NCI-H82 treated with DMSO at 0.1 percent for 48 hours (cell line): ENCODE measurements at regions not wholly inside any gene's neighbourhood (a gene's known extent, or its start where the extent isn't known, plus 50 kb on each side); places are given as distances from the start of the nearest gene placed in this dataset.

Experiments
- DNase-seq: peaks from one replicate; lab custom pipeline; 2025; ENCODE audit not compliant: unreplicated experiment; lab: John Stamatoyannopoulos, UW

DNA sequence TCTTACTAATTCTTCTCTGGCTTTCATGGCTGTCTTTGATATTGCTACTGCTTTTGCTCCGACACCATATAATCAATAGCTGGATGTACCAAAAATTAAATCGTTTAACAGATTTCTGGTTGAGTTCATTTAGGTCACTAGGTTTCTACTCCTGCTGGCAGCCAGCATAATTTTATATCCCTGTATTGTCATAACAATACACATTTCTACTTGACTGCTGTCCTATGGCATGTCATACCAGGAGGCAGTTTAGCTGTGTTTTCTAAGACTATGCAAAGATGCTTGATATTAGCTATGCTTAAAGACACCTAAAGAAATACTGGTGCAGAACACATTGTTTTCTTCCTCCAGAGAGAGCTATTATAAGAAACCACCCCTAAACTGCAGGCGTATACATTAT lies 337.2 kb upstream of the CDH6 start:
- no peak for DNase-seq

DNA sequence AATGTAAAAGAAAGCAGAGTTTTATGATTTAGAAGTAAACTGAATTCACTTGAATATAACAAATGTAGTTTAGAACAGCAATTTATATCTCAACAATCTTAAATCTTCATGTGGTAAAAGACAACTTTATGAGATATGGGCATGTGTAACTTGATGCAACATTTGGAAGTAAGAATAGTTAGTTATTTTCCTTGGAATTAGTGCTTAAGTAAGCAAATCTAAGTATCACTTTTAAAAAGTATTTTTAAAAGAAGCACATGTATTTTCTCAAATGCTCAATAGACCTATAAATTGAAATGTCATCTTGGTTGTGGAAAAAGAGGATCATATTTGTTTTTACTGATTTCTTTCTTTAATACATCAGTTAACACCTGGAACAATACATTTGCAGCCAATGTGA lies 340.3 kb upstream of the CDH6 start:
- no peak for DNase-seq

DNA sequence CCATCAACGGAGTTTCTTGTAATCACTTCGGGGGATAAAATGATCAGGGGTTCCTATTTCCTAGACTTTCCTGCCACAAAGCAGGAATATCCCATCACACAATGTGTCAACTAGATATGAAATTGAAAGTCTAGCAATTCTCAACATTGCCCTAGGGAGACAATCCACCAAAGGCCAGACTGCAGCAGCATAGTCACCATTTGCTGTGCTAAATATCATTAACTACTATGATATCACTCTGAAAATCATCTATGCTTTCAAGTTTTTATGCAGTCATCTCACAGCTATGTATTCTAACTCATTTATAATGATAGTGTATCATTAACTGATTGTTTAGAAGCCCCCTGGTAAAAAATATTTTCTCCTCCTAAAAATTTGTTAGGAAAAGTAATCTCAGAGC lies 342.6 kb upstream of the CDH6 start:
- DNase-seq, result no peak

DNA sequence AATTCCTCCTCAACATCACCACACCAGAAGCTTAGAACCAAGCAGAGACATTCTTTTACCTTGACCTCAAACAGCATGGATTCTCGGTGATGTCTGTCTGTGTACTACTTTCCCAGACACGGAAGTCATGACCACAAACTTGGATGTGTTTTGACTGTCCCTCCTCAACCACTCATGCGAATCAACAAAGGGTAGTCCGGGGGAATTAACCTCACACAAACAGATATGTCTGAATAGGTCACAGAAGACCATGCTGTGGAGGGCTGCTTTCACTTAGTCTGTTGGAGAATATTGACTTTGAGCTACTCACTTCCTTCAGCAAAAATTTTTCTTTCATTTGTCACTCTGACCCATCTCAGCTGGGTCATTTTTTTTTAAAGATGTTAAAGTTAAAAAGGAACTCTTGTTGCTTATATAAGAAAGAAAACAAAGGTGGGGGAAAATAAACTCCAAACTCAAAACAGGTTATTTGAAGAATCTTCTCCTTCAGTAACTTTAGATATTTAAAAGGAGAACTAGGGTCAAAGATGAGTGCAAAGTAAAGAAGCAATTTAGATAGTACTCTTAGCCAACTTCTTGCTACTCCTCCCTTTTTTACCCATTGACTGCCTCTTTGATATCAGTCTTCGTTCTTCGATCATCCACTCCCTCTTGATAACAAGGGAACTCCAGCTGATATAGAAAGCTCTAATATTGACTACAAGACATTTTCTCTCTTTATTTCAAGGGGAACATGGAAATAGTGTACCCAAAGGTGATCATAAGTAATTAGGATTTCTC lies 343.4 kb upstream of the CDH6 start:
- no peak for DNase-seq

DNA sequence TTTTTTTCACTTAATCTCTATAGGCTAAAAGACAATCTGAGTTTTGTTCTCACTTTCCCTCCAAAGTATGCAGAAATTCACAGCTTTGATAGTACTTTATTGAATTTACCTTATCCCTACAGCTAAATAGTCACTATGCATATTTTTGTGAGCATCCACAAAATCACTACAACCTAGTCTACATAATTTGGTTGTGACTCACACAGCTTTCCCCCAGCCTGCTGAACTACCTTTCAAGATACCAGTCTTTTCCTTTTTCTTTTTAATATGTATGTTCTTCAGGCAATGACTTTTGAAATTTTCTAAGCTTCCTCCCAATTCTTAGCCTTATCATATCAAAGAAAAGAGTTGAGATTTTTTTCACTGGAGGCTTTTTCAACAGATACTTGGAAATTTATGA lies 347.3 kb upstream of the CDH6 start:
- DNase-seq, result no peak

DNA sequence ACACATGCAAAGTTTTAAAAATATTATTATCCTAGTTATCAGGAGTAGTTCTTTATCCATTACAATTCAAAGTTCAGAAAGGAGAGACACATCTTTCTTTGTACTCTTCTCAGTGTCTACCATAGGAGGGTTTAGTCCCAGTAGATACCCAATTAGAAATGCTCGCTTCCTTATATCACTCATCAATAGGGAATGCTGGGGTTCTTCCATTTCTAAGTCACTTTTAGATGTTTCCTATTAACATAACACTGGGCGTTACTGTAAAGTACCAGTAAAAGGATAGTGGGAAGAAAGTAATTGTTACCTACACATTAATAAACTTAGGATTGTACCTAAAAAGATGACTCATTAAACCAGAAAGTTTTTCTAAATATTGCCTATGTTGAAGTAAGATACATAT lies 348.3 kb upstream of the CDH6 start:
- DNase-seq, result no peak

DNA sequence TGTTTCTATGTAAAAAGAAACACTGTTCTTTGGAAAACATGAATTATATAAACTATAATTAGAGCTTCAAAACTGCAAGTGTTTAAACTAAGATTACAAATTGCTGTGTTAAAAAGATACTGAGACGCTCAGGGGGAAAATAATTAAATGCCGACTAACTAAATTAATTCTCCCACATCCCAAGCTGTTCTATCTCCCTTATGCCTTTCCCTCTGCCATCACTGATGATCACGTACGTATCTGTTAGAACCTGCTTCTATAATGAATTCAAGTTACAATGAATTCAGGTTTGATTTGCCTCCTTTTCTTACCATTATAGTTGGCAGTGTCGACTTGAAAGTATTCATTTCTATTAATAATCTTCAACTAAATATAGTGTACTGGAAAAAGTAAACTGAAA lies 349.9 kb upstream of the CDH6 start:
- DNase-seq, result no peak

DNA sequence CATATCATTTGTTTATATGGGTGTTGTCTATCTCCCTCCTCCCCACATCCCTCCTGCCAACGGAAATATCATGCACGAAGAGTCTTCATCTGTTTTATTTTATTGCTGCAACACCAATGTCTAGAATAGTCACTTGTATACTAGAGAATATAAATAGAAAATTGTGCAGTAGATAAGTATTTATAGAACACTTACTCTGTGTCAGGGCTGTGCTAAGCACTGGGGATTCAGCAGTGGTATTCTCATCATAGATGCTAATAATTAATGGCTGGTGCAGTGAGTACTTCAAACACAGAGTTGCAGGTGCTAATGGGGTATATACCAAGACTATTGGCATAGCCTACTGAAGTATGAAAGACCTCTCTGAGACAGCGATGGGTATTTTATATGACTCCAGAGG lies 353.5 kb upstream of the CDH6 start:
- no peak for DNase-seq

DNA sequence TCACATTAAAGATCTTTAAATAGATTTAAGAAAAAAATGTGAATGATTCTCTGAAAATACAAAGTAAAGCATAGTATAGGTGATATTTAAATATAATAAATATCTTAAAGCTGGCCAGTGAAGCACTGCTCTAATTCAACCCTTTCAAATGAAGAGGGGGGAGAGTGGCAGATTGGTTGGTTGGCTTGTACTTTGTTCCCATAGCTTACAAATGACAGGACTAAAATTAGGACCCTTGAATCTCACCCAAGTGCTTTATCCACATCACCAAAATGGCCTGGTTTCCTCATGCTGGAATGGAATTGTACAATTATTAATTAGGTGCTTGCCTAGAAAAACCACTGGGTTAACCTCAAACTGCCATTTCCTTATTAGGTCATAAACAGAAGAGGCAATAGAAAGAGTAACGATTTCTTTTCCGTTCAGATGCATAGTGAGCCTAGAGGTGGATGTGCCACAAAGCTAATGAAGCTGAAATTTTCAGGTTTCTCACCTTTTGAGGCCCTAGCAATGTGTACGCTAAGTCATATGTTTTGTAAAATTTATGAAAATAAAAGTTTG lies 354.5 kb upstream of the CDH6 start:
- no peak for DNase-seq

DNA sequence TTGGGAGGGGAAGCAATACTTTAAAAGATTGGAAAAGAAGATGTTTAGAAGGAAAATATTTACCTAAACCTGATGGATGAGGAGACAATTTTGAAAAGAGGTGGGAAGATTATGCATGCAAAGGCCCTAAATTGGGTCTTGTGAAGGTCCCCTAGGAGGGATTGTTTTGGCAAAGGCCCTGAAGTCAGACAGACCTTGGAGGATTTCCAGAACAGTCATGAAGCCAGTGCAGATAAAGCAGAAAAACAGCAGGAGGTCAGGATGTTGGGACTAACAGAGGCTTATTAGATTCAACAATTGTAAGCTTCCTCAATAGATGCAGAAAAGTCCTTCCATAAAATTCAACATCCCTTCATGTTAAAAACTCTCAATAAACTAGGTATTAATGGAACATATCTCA lies 361.0 kb upstream of the CDH6 start:
- no peak for DNase-seq

DNA sequence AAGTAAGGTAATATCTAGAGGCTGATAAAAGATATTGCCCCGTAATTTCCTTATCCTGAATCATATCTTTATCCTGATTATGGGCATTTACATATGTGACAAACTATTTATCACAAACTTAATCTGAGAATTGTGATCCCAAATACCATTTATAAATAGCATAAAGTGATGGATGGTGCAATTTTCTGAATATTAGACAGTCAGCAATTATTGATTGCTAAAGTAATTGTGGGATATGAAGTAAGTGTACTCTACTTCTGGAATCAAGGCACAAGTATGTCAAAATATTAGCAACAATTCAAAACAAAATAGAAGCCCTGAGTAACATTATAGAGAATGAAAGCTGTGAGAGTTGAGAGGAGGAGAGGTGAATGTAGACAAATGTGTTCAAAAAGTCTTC lies 361.9 kb upstream of the CDH6 start:
- no peak for DNase-seq

DNA sequence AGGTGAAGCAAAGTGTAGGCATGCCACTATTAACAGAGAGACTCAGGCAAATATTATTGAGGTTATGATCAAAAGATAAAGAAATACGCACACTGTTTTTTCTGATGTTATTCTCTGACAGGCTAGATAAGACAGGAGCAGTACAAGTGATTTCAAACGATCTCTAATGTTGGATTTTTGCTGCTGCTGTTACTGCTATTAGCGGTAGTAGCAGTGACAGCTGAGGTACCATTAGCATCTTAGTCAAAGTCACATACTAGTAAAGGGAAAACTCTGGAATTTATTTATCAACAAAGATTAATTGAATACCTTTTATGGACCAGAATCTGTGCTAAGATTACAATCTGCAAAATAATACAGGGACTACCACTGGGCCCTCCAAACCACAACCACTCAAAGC lies 362.4 kb upstream of the CDH6 start:
- no peak for DNase-seq

DNA sequence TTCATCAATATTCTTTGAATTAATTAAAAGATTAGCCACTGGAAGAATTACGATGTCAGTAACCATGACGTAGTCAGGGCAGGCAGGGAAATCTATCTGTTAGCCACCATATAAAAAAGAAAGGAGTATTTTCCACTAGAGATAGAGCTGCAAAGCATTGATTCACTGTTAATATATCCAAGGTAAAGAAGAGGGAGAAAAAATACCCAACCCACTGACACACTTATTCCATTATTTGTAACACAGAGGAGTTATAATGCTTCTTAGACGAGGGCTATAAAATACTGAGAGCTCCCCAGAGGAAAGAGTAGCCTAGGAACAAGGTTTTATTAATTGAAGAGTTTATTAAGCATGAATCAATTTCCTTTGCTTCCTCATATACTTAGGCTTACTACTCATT lies 382.2 kb upstream of the CDH6 start:
- peak; percentile 32 for DNase-seq

DNA sequence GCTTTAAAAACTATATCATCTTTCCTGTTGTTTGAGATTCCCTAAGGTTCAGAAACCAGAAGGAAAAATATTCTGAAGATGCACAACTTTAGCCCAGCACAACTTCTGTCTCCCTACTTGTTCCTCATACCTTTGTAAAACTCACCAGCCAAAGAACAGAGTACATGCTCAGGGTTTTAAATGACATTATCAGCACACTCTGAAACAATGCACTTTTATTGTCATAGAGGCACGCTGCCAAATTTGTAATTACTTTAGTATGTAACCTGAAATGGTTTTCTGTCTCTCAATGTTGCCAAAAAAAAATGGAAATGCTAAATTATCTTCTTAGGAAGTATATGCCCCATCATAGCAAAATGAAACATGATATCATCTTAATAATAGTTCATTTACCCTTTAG lies 383.6 kb upstream of the CDH6 start:
- no peak for DNase-seq

DNA sequence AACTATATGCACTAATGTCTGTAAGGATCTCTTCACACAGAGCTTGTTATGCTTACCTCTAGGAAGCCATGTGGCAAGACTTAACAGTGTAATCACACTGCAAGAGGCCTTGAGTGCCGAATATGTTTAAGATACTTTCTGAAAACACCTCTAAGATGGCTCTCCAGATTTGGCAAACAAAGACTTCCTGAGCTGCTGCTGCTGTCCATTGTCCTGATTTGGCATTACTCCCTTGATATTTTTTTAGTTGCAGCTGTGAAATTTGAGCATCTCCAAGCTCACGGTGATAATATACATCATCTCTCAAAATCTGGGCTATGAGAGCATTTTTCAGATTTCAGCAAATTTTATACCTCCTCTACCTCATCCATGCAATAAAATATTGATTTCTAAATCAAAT lies 384.5 kb upstream of the CDH6 start:
- DNase-seq, result no peak

DNA sequence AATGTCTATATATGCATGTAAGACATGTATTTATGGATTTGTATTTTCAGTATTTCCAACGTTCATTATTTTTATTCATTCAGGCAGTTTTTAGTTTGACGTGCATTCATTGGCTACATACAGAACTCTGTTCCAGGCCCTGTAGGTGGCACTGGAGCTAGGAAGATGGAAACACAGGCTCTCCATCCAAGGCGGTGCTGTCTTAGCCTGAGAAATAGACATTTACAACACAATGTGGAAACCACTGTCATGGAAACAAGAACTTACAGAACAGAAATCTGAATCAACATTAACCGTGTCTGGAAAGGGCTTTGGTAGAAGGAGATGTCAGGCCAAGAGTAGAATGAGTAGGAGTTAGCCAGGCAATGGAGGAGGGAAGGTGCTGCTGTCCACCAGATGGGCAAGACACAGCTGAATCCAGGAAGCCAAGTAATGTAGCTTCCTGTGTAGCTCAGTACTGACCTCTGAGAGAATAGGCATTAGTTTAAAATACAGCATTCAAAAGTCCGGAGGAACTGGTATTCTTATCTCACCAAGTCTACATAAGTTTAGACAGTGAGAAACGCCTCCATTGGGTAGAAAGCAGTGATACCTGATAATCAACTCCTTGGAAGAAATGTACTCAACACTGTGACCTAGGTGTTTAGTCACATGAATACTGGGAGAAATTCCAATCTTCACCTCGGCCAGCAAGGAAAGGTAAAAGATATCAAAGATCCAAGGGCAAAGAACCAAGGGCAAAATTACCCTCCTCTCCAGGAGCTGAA lies 388.6 kb upstream of the CDH6 start:
- no peak for DNase-seq

DNA sequence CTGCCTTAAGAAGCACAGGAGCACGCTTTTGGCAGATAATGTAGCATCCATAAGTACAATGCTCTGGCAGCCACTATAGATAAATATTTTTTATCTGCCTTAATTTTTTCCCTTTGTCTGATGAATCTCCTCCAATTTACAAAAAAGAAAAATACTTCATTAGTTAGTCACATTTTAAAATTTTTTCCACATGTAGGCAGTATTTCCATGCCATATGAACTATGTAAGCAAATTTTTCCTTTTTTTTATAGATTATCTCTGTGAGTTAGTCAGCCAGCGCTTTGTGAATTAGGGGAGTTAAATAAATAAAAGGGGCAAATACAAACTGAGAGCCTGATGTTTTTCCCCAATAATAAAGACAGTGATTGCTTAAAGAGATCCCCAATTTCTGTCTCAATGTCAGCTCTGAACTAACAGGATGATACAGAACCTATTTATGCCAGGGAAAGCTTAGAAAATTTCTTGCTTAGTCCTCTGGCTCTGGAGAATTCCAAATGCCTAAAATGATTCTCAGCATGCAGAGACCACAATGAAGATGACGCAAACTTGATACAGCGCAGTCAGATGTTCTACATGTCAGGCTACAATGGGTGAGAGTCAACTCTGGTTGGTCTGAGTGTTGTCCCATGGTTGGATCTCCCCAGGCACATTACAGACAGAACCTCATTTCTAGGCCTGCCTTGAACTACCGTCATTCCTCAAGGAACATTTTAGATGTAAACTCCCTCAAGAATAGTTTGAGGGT lies 390.4 kb upstream of the CDH6 start:
- DNase-seq, result no peak

DNA sequence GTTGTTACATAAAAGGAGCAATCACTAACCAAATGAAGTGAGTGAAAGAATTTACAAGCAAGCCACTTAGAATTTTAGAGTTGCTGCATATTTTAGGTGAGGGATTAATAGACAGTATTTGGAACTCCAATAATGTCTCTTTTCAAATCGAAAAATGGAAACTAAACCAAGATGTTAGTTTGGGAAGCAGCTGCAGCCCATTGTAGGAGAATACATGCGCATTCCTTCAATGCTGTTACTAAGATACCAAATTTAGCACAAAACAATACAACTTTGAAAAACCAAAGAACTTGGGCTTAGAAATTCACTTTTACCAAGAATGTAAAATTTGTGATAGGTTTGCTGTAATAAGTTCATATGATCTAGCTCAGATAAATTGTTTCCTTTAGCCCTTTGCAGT lies 411.8 kb upstream of the CDH6 start:
- no peak for DNase-seq

DNA sequence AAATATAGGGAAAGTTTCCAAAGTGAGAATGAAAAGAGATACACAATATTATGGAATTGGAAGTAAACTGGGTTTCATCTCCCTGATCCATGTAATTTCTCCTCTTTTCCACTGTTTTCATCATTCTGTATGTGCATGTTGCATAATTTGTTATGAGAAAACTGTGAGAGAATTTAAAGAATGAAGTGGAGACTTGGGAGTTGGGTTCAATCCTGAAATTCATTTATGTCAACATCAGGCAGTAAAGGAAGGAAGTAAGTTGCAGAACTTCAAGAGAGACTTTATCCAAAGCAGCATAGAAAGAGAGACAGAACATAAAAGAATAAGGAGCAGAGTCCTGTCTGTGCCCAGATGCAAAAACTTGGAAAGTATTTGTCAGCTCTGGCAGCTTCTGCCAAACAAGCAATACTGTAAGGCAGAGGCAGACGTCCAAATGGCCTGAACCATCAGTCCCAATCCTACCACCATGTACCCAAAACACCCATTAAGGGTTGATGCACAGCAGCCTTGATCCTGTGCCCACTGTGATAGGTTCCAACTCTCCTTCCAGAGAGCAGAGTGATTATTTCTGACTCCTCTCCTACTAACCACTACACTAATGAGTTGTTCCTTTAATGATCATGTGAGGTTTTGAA lies 425.3 kb upstream of the CDH6 start:
- DNase-seq, result no peak

DNA sequence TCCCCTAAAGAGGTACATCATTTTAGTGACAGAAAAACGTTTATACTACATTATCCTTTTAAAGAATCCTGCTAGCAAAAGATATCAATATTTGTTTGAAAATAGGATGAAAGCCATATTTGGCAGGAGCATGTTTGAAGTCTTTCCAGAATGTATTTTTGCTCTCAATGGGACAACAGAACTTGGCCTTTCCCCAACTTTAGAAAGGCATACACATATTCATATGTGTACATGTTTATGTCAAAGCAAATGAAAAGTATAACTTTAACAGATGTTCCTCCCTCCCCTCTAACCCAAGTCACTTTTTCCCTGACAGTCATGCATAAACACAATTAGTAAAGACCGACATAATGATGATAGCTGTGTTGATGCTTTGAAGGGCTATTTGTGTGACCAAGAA lies 427.8 kb upstream of the CDH6 start:
- no peak for DNase-seq

DNA sequence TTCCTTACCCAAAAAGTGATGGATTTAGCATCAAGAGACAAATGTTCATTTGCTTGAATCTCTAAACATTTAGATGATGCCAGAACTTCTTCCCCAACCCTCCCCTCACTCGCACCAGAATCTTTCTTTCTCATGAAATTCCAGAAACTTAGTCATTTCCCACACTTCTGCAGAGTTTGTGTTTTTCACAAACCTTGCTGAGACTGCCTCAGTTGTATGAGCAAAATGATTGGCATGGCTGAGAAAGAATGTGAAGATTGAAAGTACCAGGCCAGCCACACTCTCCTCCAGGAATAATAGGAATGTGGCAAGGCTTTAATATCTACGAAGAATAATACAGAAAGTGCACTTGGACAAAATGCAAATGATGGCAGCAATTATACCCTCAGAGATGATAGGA lies 428.3 kb upstream of the CDH6 start:
- DNase-seq, result no peak
